ENCODE measurements at regions not wholly inside any gene's neighbourhood (a gene's known extent, or its start where the extent isn't known, plus 50 kb on each side); places are given as distances from the start of the nearest gene placed in this dataset.

GRCh38 chr2:206845877-206846276 is 80.5 kb downstream of the FASTKD2 start:
- H3K27me3 ChIP-seq (ENCODE audit: control insufficient read depth in 2 of 2, insufficient read depth in 2 of 2, low read length in 2 of 2), result no peaks in the 10 kb centered on the region
- no peak overlapping the region for H3K27ac ChIP-seq (ENCODE audit: low read depth, low read length)
- H3K4me3 Mint-ChIP-seq, result no peak overlapping the region
- intact Hi-C loops (cut with micrococcal nuclease), result no loop called here
- H3K9me3 ChIP-seq (ENCODE audit: control insufficient read depth in 2 of 3, low read length in 3 of 3), result no peaks in the 10 kb centered on the region
- no peak overlapping the region for H3K27ac Mint-ChIP-seq
- H3K27me3 Mint-ChIP-seq, result no peaks in the 10 kb centered on the region
- H3K4me3 ChIP-seq (ENCODE audit: low read length), result no peak overlapping the region
- no peaks in the 10 kb centered on the region for H3K9me3 Mint-ChIP-seq
- no peaks in the 10 kb centered on the region for H3K4me1 Mint-ChIP-seq
- POLR2A ChIA-PET, result no interaction called here
- DNase-seq, result no peak
- CTCF ChIA-PET, result no interaction called here
- peaks cover 0 to 7% (median 0%) of the 10 kb centered on the region in 5 donors for H3K36me3 Mint-ChIP-seq
- H3K36me3 ChIP-seq (ENCODE audit: control insufficient read depth in 2 of 3, insufficient read depth in 3 of 3, low read length in 3 of 3), result no peaks in the 10 kb centered on the region
- H3K4me1 ChIP-seq (ENCODE audit: control insufficient read depth in 2 of 2, insufficient read depth in 2 of 2, low read length in 2 of 2), result no peaks in the 10 kb centered on the region
- ATAC-seq, result no peak

DNA sequence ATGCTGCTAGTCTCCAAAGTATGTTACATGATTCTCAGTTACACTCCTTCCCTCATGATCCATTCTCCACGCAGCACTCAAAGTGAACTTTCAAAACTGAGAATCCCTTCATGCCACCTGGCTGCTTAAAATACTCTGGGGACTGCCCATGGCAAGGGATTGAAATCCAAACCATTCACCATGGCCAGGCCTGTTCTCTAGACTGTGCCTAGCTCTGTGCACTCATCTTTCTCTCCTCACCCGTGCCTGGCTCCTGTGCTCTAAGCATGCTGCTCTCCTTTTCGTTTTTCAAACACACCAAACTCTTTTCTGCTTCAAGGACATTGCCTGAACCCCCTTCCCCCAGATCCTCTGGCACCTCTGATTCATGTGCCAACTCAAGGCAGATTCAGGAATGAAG is 80.9 kb downstream of the FASTKD2 start:
- Mint-ChIP-seq H3K4me3 (no peak overlapping the region), H3K27me3 (no peaks in the 10 kb centered on the region), H3K4me1 (no peaks in the 10 kb centered on the region), H3K27ac (no peak overlapping the region), H3K36me3 (peaks cover 0 to 3% (median 0%) of the 10 kb centered on the region in 5 donors), H3K9me3 (no peaks in the 10 kb centered on the region)
- Histone ChIP-seq H3K4me1 (ENCODE audit: control insufficient read depth in 2 of 2, insufficient read depth in 2 of 2, low read length in 2 of 2) (no peaks in the 10 kb centered on the region), H3K27me3 (ENCODE audit: control insufficient read depth in 2 of 2, insufficient read depth in 2 of 2, low read length in 2 of 2) (no peaks in the 10 kb centered on the region), H3K36me3 (ENCODE audit: control insufficient read depth in 2 of 3, insufficient read depth in 3 of 3, low read length in 3 of 3) (no peaks in the 10 kb centered on the region), H3K4me3 (ENCODE audit: low read length) (no peak overlapping the region), H3K27ac (ENCODE audit: low read depth, low read length) (no peak overlapping the region), H3K9me3 (ENCODE audit: control insufficient read depth in 2 of 3, low read length in 3 of 3) (no peaks in the 10 kb centered on the region)
- ATAC-seq (no peak), DNase-seq (no peak)
- intact Hi-C loops (cut with micrococcal nuclease), result no loop called here
- POLR2A ChIA-PET, result no interaction called here
- CTCF ChIA-PET, result no interaction called here

DNA sequence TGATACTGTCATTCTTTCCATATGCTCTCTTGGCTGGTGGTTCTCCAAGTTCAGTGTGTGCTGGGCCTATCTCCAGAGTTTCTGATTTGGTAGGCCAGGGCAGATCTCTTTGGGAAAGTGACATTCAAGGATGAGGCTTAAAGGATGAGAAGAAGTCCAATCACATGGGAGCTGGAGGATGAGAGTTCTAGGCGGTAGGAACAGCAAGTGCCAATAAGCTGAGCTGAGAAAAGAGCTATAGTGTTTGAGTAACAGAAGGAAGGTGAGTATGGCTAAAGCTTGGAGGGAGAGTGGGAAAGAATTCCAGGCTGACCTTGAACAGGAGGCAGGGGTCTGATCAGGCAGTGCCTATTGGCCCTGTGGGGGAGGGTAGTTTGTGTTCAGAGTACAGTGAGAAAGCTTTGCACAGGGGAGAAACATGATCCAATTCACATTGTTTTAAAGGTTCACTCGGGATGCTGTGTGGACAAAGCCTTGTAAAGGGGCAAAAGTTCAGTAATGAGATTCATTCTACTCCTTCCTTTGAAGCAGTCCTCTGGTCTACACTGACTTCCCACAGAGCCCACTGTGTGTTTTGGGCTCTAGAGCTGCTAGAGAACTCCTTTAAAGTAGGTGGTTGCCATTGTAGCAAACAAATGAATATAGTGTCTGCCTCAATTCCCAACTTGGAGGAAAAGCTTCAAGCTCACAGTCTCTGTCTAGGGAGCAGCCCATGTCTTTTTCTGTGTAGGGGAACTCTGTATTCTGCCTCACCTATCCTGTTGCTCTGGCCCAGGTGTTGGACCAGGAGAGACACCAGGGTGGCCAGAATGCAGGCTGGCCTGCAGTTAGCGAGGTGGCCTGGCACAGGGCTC is 81.8 kb downstream of the FASTKD2 start:
- ChIA-PET CTCF (no interaction called here), POLR2A (no interaction called here)
- Histone ChIP-seq H3K9me3 (ENCODE audit: control insufficient read depth in 2 of 3, low read length in 3 of 3) (no peaks in the 10 kb centered on the region), H3K27ac (ENCODE audit: low read depth, low read length) (no peak overlapping the region), H3K27me3 (ENCODE audit: control insufficient read depth in 2 of 2, insufficient read depth in 2 of 2, low read length in 2 of 2) (no peaks in the 10 kb centered on the region), H3K4me1 (ENCODE audit: control insufficient read depth in 2 of 2, insufficient read depth in 2 of 2, low read length in 2 of 2) (no peaks in the 10 kb centered on the region), H3K36me3 (ENCODE audit: control insufficient read depth in 2 of 3, insufficient read depth in 3 of 3, low read length in 3 of 3) (no peaks in the 10 kb centered on the region), H3K4me3 (ENCODE audit: low read length) (no peak overlapping the region)
- Mint-ChIP-seq H3K4me1 (no peaks in the 10 kb centered on the region), H3K9me3 (no peaks in the 10 kb centered on the region), H3K4me3 (no peak overlapping the region), H3K36me3 (no peaks in the 10 kb centered on the region), H3K27ac (no peak overlapping the region), H3K27me3 (no peaks in the 10 kb centered on the region)
- no peak for ATAC-seq
- intact Hi-C loops (cut with micrococcal nuclease), result no loop called here
- DNase-seq, result no peak

GRCh38 chr2:206850369-206850768 is 85.0 kb downstream of the FASTKD2 start:
- intact Hi-C loops (cut with micrococcal nuclease), result loop anchor here in 1 of 2 donors (10.0 kb wide), 1 partner anchor 314 kb away; the partner anchor contains the start of gene KLF7
- H3K9me3 ChIP-seq (ENCODE audit: control insufficient read depth in 2 of 3, low read length in 3 of 3), result no peaks in the 10 kb centered on the region
- no peak overlapping the region for H3K4me3 ChIP-seq (ENCODE audit: low read length)
- POLR2A ChIA-PET, result interaction anchor here (0.5 kb wide), 1 partner anchor 18 kb away, joined by 3 read pairs; no protein-coding TSS in a partner anchor
- H3K36me3 Mint-ChIP-seq, result no peaks in the 10 kb centered on the region
- H3K4me3 Mint-ChIP-seq, result no peak overlapping the region
- DNase-seq (no peak), ATAC-seq (no peak)
- no peak overlapping the region for H3K27ac ChIP-seq (ENCODE audit: low read depth, low read length)
- no peaks in the 10 kb centered on the region for H3K9me3 Mint-ChIP-seq
- CTCF ChIA-PET, result no interaction called here
- H3K4me1 ChIP-seq (ENCODE audit: control insufficient read depth in 2 of 2, insufficient read depth in 2 of 2, low read length in 2 of 2), result no peaks in the 10 kb centered on the region
- no peaks in the 10 kb centered on the region for H3K4me1 Mint-ChIP-seq
- no peaks in the 10 kb centered on the region for H3K27me3 Mint-ChIP-seq
- H3K27ac Mint-ChIP-seq, result no peak overlapping the region
- H3K27me3 ChIP-seq (ENCODE audit: control insufficient read depth in 2 of 2, insufficient read depth in 2 of 2, low read length in 2 of 2), result no peaks in the 10 kb centered on the region
- no peaks in the 10 kb centered on the region for H3K36me3 ChIP-seq (ENCODE audit: control insufficient read depth in 2 of 3, insufficient read depth in 3 of 3, low read length in 3 of 3)

DNA sequence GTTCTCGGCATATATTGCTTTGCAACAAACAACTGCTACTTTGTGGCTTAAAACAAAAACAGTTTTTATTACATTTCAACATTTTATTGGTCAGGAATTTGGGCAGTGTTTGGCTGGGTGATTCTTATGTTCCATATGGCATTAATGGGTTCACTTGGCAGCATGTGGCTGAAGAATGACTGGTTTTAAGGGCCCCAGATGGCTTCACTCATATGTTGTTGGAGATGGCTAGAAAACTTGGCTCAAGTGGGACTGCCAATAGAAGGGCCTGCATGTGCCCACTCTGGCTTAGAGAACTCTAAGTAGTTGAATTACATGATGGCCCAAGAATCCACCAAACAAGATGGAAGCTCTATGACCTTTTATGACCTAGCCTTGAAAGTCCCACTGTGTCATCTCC is 86.1 kb downstream of the FASTKD2 start:
- Mint-ChIP-seq H3K36me3 (no peaks in the 10 kb centered on the region), H3K27ac (no peak overlapping the region), H3K4me1 (peaks cover 0 to 1% (median 0%) of the 10 kb centered on the region in 7 donors), H3K4me3 (no peak overlapping the region), H3K9me3 (no peaks in the 10 kb centered on the region), H3K27me3 (no peaks in the 10 kb centered on the region)
- POLR2A ChIA-PET, result no interaction called here
- no peaks in the 10 kb centered on the region for H3K9me3 ChIP-seq (ENCODE audit: control insufficient read depth in 2 of 3, low read length in 3 of 3)
- H3K36me3 ChIP-seq (ENCODE audit: control insufficient read depth in 2 of 3, insufficient read depth in 3 of 3, low read length in 3 of 3), result no peaks in the 10 kb centered on the region
- no peak overlapping the region for H3K4me3 ChIP-seq (ENCODE audit: low read length)
- intact Hi-C loops (cut with micrococcal nuclease), result loop anchor here in 1 of 2 donors (10.0 kb wide), 1 partner anchor 313 kb away; the partner anchor contains the start of gene KLF7
- H3K4me1 ChIP-seq (ENCODE audit: control insufficient read depth in 2 of 2, insufficient read depth in 2 of 2, low read length in 2 of 2), result no peaks in the 10 kb centered on the region
- DNase-seq (no peak), ATAC-seq (no peak)
- H3K27ac ChIP-seq (ENCODE audit: low read depth, low read length), result no peak overlapping the region
- CTCF ChIA-PET, result no interaction called here
- H3K27me3 ChIP-seq (ENCODE audit: control insufficient read depth in 2 of 2, insufficient read depth in 2 of 2, low read length in 2 of 2), result no peaks in the 10 kb centered on the region

DNA sequence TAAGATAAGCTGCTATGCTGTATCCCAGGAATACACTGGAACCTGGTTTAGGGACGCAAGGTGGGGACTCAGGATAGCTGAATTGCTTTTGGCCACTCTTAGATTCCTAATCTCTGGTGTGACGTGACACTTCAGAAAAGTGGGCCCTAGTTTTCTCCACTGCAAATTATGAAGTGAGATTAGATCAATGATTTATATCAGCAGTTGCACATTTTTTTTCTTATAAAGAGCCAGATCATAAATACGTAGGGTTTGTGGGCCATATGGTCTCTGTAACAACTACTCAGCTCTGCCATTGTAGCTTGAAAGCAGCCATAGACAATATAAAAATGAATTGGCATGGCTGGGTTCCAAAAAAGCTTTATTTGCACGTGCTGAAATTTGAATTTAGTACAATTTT is 85.4 kb upstream of the CPO start:
- Mint-ChIP-seq H3K27me3 (no peaks in the 10 kb centered on the region), H3K27ac (no peak overlapping the region), H3K4me1 (peaks cover 9 to 18% (median 14%) of the 10 kb centered on the region in 7 donors), H3K4me3 (no peak overlapping the region), H3K9me3 (no peaks in the 10 kb centered on the region), H3K36me3 (no peaks in the 10 kb centered on the region)
- H3K9me3 ChIP-seq (ENCODE audit: control insufficient read depth in 2 of 3, low read length in 3 of 3), result no peaks in the 10 kb centered on the region
- H3K27me3 ChIP-seq (ENCODE audit: control insufficient read depth in 2 of 2, insufficient read depth in 2 of 2, low read length in 2 of 2), result no peaks in the 10 kb centered on the region
- ATAC-seq (no peak), DNase-seq (no peak)
- ChIA-PET POLR2A (no interaction called here), CTCF (no interaction called here)
- peaks cover 4 to 8% of the 10 kb centered on the region in 2 donors for H3K4me1 ChIP-seq (ENCODE audit: control insufficient read depth in 2 of 2, insufficient read depth in 2 of 2, low read length in 2 of 2)
- no peak overlapping the region for H3K4me3 ChIP-seq (ENCODE audit: low read length)
- intact Hi-C loops (cut with micrococcal nuclease), result loop anchor here in 1 of 2 donors (10.0 kb wide), 1 partner anchor 311 kb away; the partner anchor contains the start of gene KLF7
- H3K36me3 ChIP-seq (ENCODE audit: control insufficient read depth in 2 of 3, insufficient read depth in 3 of 3, low read length in 3 of 3), result no peaks in the 10 kb centered on the region
- H3K27ac ChIP-seq (ENCODE audit: low read depth, low read length), result no peak overlapping the region

Data from naive thymus-derived CD4-positive, alpha-beta T cell (primary cell).